Gastroesophageal sphincter (tissue), 4 donors: ENCODE measurements at regions not wholly inside any gene's neighbourhood (a gene's known extent, or its start where the extent isn't known, plus 50 kb on each side); places are given as distances from the start of the nearest gene placed in this dataset.

Source experiments
- ATAC-seq: fragments of 150-250 bp; one replicate; pipeline ENCODE4 v1.9.1; 2016; ENCODE audit warnings: mild to moderate bottlenecking, moderate library complexity
- H3K27ac ChIP-seq, 4 donors: fragments of 200-600 bp; sonication (generic) in 3 of 4; 1 replicate in 3 of 4; 2 replicates in 1 of 4; pipeline ENCODE4 v1.5.1; 2016 to 2019
- H3K27me3 ChIP-seq: fragments of 200-600 bp; sonication (generic); one replicate; pipeline ENCODE4 v1.5.1; 2019
- H3K36me3 ChIP-seq, 2 donors: fragments of 200-600 bp; sonication (generic); one replicate each; pipeline ENCODE4 v1.5.1; 2019; ENCODE audit warnings: control low read depth in 1 of 2
- H3K4me1 ChIP-seq, 3 donors: fragments of 200-600 bp; sonication (generic); 1 replicate in 2 of 3; 2 replicates in 1 of 3; pipeline ENCODE4 v1.5.1; 2016 to 2019; ENCODE audit warnings: control low read depth in 2 of 3
- H3K4me3 ChIP-seq, 2 donors: fragments of 200-600 bp; sonication (generic); one replicate each; pipeline ENCODE4 v1.5.1; 2019; ENCODE audit warnings: mild to moderate bottlenecking in 1 of 2, moderate library complexity in 1 of 2
- H3K9me3 ChIP-seq, 3 donors: fragments of 200-600 bp; sonication (generic); one replicate each; pipeline ENCODE4 v1.5.1; 2017 to 2019; ENCODE audit warnings: control low read depth in 2 of 3
- CTCF ChIP-seq, 4 experiments: fragments of 200-600 bp in 2 of 4; fragments of 450-650 bp in 2 of 4; sonication (generic) in 1 of 4; IDR thresholded peaks; one replicate each; pipeline ENCODE4 v1.5.1; 2017 to 2019; ENCODE audit warnings: antibody characterized with exemption in 4 of 4, mild to moderate bottlenecking in 2 of 4, moderate library complexity in 2 of 4
- EP300 ChIP-seq: sonication (generic); formaldehyde crosslinking; IDR thresholded peaks from one replicate; pipeline ENCODE4 v1.6.1; 2017; ENCODE audit warnings: antibody characterized with exemption, mild to moderate bottlenecking
- POLR2A ChIP-seq, 2 donors: fragments of 450-650 bp; IDR thresholded peaks; one replicate each; pipeline ENCODE4 v1.6.1; 2017; ENCODE audit warnings: antibody characterized with exemption in 2 of 2, mild to moderate bottlenecking in 2 of 2, moderate library complexity in 1 of 2
- POLR2AphosphoS5 ChIP-seq: sonication (generic); formaldehyde crosslinking; IDR thresholded peaks from one replicate; pipeline ENCODE4 v1.6.1; 2017; ENCODE audit warnings: antibody characterized with exemption
- WGBS, 2 donors: methylation state at CpG; one replicate each; pipeline ENCODE4 v1.1.5; 2018; ENCODE audit warnings: low coverage in 1 of 2; 5-methylcytosine and 5-hydroxymethylcytosine counted together

- 83 to 91% methylated on average over 1 to 2 of the region's 2 CpGs for WGBS, 2 donors
- Histone ChIP-seq H3K36me3 (no peaks in the 10 kb centered on the region), H3K4me1 (peaks cover 0 to 29% (median 0%) of the 10 kb centered on the region in 3 donors), H3K9me3 (no peaks in the 10 kb centered on the region), H3K4me3 (no peak overlapping the region), H3K27ac (no peak overlapping the region), H3K27me3 (no peaks in the 10 kb centered on the region)
- no peak for ATAC-seq
- TF ChIP-seq POLR2AphosphoS5 (no peak), EP300 (no peak), POLR2A (IDR thresholded peaks at IDR 0.05) (no peak), CTCF (IDR thresholded peaks at IDR 0.05) (no peak)
Measured at GRCh38 chr20:4451487-4452081, 202.5 kb upstream of the ADRA1D start.

GRCh38 chr20:4449957-4450715, 201.0 kb upstream of the ADRA1D start:
- TF ChIP-seq POLR2AphosphoS5: no peak
- no peak for TF ChIP-seq EP300
- TF ChIP-seq POLR2A (IDR thresholded peaks at IDR 0.05): no peak
- peak in 2 of 4 experiments; percentile 11 to 18 for TF ChIP-seq CTCF (IDR thresholded peaks at IDR 0.05)
- no peak for ATAC-seq
- Histone ChIP-seq H3K36me3 (no peaks in the 10 kb centered on the region), H3K27me3 (no peaks in the 10 kb centered on the region), H3K4me3 (no peak overlapping the region), H3K9me3 (no peaks in the 10 kb centered on the region), H3K4me1 (peaks cover 0 to 29% (median 0%) of the 10 kb centered on the region in 3 donors), H3K27ac (no peak overlapping the region)
- WGBS, 2 donors: 50 to 66% methylated on average over 6 to 10 of the region's 11 CpGs

GRCh38 chr20:4445784-4446183, 196.7 kb upstream of the ADRA1D start:
- Histone ChIP-seq H3K4me1 (peaks cover 0 to 11% (median 0%) of the 10 kb centered on the region in 3 donors), H3K36me3 (no peaks in the 10 kb centered on the region), H3K9me3 (no peaks in the 10 kb centered on the region), H3K27me3 (no peaks in the 10 kb centered on the region), H3K27ac (no peak overlapping the region), H3K4me3 (no peak overlapping the region)
- 31% methylated on average over 4 of the region's 4 CpGs; no CpG with 5 or more reads in 1 of the 2 donors for WGBS, 2 donors
- TF ChIP-seq POLR2A (IDR thresholded peaks at IDR 0.05) (no peak), CTCF (IDR thresholded peaks at IDR 0.05) (no peak), POLR2AphosphoS5 (no peak), EP300 (no peak)
- no peak for ATAC-seq

GRCh38 chr20:4445331-4445730, 196.2 kb upstream of the ADRA1D start:
- Histone ChIP-seq H3K9me3 (no peaks in the 10 kb centered on the region), H3K4me1 (peaks cover 0 to 9% (median 0%) of the 10 kb centered on the region in 3 donors), H3K36me3 (no peaks in the 10 kb centered on the region), H3K27me3 (no peaks in the 10 kb centered on the region), H3K27ac (no peak overlapping the region), H3K4me3 (no peak overlapping the region)
- ATAC-seq: no peak
- WGBS, 2 donors: no CpG with 5 or more reads among the region's 2 CpGs
- no peak for TF ChIP-seq POLR2AphosphoS5
- TF ChIP-seq POLR2A (IDR thresholded peaks at IDR 0.05): no peak
- TF ChIP-seq EP300: no peak
- no peak for TF ChIP-seq CTCF (IDR thresholded peaks at IDR 0.05)

GRCh38 chr20:4444404-4444803, 195.3 kb upstream of the ADRA1D start:
- Histone ChIP-seq H3K27ac (no peak overlapping the region), H3K4me1 (no peaks in the 10 kb centered on the region), H3K27me3 (no peaks in the 10 kb centered on the region), H3K4me3 (no peak overlapping the region), H3K36me3 (no peaks in the 10 kb centered on the region), H3K9me3 (no peaks in the 10 kb centered on the region)
- 70 to 85% methylated on average over 2 of the region's 2 CpGs for WGBS, 2 donors
- ATAC-seq: no peak
- TF ChIP-seq CTCF (IDR thresholded peaks at IDR 0.05) (no peak), POLR2A (IDR thresholded peaks at IDR 0.05) (no peak), EP300 (no peak), POLR2AphosphoS5 (no peak)
